Umbilical cord (tissue), 1 donor: ENCODE measurements at regions not wholly inside any gene's neighbourhood (a gene's known extent, or its start where the extent isn't known, plus 50 kb on each side); places are given as distances from the start of the nearest gene placed in this dataset.
A peak's percentile ranks its signal among the peaks of the same experiment; 100 is the strongest.
"Not testable (repeated sequence)": the region's sequence is repeated elsewhere in the genome, so short reads cannot be mapped to it uniquely, and the experiment has no call there.

ENCODE experiments used
- DNase-seq: peaks from one replicate; pipeline ENCODE4 v3.0.0-alpha.2; 2015; ENCODE audit warnings: low spot score

DNA sequence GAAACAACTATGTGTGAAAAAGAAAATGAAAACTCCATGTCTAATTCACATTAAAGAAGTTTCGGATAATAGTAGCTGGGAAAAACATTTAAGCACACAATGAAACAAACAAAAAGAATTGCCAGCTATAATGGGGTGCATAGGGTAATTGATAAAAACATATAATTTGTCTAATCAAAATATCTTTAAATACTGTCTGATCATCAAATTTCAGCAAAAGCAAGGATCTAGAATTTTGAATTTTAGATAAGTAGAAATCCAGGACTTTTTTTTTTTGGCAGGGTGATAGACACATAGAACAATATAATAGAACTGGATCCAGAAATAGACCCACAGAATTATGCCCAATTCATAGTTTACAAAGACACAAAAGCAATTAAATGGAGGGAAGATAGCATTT is 585.0 kb downstream of the TAF11L14 start:
- no peak for DNase-seq

- DNase-seq: no peak
Measured at GRCh38 chr5:18220631-18221030, 586.4 kb downstream of the TAF11L14 start.

DNA sequence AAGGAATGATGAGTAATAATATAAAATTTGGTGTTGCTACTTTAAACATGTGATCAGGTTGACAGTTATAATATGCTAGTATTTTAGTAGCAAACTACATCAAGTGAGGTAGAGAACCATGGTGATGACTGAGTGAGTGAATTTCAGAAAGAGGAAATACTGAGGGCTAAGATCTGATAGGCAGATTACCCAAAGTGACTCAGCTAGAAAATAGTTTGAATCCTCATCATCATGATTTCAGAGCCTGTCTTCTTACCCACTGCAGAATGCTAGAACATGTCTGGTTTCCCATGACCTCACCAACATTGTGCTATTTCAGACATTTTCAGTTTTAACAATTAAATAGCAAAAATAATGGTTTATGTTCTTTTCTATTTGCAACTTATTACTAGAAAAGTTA is 602.1 kb downstream of the TAF11L14 start:
- DNase-seq: no peak

DNA sequence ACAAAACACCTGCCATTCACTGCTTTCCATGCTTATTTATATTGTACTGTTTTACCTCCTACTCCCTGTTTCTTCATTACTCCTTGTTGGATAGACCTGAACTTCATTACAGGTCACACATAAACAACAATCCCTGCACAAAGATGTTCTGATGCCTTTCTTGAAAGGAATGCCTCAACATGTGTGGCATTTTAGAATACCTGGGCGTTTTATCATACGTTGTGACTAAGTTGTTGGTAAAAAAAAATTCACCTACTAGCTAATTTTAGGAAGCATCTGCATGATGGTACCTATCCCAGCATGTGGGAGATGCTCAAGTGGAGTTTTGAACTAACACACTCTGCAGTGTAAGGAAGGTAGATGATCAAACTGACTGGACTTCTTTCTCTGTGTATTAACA is 604.1 kb downstream of the TAF11L14 start:
- DNase-seq: no peak

DNA sequence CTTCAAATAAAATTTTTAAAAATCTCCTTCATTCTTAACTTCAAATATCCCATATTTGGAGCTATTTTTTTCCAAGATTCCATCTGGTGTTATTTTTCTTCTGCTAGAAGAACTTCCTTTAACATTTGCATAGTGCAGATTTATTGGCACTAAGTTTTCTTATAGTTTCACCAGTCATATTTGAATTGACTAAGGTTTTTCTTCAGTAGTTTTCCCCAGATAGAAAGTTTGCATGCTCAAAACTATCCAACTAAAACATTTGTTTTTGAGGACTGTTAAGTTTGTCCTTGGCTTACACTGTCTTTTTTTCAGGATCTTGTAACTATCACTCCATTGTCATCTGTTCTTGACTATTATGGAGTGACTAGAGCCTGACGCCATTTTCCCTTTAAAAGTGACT is 606.7 kb downstream of the TAF11L14 start:
- DNase-seq: no peak

GRCh38 chr5:18243846-18244245 is 609.6 kb downstream of the TAF11L14 start:
- no peak for DNase-seq

- no peak for DNase-seq
Measured at GRCh38 chr5:18244309-18244708, 610.0 kb downstream of the TAF11L14 start.

GRCh38 chr5:18252559-18252958 is 618.3 kb downstream of the TAF11L14 start:
- no peak for DNase-seq

GRCh38 chr5:18264126-18264882 is 630.0 kb downstream of the TAF11L14 start:
- DNase-seq: no peak

GRCh38 chr5:18270635-18271338 is 636.5 kb downstream of the TAF11L14 start:
- DNase-seq: peak; percentile 12

GRCh38 chr5:18276939-18277338 is 642.7 kb downstream of the TAF11L14 start:
- no peak for DNase-seq

DNA sequence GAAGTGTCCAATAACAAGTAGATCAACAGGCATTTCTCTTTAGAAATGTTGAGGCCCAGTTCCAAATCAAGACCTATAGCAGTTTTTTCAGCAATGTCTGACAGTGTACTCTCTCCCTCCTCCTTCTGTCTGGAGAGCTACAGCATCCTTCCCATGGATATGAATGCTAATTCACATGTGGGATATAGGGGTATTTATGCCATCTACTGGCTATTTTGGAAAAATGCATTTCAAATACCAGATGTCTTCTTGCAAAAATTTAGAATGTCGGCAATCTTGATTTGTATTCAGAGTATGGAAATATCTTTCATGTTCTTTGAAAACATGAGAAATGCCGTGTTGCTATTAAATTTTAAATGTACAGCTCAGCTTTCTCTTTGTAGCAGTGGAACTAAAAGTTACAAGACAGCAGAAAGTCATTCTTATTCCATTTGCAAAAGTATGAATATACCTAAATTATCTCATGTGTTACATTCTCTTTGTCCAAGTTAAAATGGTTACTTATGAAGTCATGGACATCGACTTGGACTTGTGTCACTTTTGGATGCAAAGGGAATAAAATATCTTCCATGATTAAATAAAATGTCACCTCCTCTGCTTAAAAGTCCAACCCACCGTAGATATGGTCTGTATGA is 647.8 kb downstream of the TAF11L14 start:
- DNase-seq: peak; percentile 66

DNA sequence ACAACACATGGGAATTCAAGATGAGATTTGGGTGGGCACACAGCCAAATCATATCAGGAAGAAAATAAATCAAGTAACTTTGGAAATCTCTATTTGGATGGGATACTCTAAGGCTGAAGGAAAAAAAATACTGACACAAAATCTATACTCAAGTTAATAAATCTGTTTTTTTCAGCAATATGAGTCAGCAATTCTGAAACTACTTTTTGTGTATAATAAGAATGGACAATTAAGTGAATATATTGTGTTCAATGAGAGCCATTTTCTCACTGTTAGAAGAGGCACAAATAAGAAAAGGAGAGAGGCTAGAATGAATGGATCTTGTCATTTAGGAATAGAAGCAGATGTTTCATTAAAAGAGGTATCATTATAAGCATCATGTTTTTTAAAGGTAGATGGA is 651.0 kb downstream of the TAF11L14 start:
- no peak for DNase-seq

- DNase-seq: no peak
Measured at GRCh38 chr5:18292146-18292545, 657.9 kb downstream of the TAF11L14 start.

DNA sequence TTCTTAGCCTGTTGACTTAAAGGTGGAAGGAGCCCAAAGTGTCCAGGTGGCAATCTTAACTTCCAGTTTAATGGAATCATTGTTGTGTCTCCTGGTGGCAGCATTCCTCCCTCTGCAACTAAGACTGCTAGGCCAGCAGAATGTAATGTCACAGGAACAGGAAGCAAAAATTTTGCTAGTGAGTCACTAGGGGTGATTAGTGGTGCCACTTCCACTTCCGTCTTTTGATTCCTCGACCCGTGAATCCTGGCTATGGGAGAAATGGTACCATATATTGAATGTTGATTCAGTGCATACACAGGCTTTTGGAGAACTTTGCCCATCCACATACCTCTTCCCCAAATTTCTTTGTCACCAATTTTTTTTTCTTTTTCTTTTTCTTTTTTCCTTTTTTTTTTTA is 661.4 kb downstream of the TAF11L14 start:
- not testable (repeated sequence) for DNase-seq

DNA sequence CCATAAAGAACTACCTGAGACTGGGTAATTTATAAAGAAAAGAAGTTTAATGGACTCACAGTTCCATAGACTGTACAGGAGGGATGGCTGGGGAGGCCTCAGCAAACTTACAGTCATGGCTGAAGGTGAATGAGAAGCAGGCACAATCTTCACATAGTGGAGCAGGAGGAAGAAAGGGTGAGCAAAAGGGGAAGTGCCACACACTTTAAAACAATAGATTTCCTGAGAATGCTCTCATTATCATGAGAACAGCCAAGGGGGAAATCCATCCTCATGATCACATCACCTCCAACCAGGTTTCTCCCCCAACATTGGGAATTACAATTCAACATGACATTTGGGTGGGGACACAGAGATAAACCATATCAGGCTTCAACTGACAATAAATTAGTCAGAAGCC is 664.9 kb downstream of the TAF11L14 start:
- no peak for DNase-seq

GRCh38 chr5:18305288-18305924 is 671.1 kb downstream of the TAF11L14 start:
- DNase-seq: peak; percentile 42

GRCh38 chr5:18311266-18311665 is 677.0 kb downstream of the TAF11L14 start:
- DNase-seq: peak; percentile 53

DNA sequence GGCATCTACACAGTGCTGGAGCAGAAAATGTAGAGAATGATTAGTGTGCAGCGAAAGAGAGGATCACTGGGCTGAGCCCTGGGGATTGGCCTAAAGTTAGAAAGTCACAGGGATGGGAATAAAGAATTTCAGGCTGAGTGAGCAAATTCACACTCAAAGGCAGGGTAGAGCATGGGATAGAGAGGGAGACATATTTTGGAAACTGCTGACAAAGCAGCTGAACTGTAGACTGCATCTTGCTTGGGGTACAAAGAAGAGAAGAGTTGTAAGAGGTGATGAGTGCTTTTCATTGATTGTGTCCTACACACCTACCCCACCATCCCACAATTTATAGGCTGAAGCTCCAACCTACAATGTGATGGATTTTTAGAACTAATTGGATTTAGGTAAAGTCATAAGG is 677.8 kb downstream of the TAF11L14 start:
- DNase-seq: peak; percentile 33

- peak; percentile 33 for DNase-seq
Measured at GRCh38 chr5:18314192-18314778, 680.0 kb downstream of the TAF11L14 start.

DNA sequence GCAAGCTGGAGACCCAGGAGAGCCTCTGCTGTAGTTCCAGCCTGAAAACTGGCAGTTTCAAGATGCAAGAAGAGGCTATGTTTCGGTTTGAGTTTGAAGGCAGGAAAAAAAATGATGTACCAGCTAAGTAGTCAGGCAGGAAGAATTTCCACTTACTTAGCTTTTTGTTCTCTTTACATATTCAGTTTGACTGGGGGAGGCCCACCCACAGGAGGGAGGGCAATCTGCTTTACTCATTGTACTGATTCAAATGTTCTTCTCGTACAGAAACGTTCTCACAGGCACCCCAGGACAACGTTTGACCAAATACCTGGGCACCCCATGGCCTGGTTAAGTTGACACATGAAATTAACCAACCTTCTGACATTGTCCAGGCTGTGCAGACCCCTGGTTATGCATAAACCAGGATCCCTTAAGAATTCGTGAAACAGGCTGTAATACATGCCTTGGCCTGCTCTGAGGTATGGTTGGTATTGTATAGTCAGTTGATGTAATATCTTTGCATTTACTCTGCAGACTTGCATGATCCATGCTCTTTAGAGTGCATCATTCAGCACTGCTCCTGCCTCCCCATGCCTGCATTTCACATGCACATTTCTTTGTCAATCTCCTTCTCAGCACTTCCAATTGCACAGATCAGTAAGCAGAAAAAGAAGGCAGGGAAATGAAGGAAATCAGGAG is 687.1 kb downstream of the TAF11L14 start:
- no peak for DNase-seq
